ENCODE measurements at regions not wholly inside any gene's neighbourhood (a gene's known extent, or its start where the extent isn't known, plus 50 kb on each side); places are given as distances from the start of the nearest gene placed in this dataset.

DNA sequence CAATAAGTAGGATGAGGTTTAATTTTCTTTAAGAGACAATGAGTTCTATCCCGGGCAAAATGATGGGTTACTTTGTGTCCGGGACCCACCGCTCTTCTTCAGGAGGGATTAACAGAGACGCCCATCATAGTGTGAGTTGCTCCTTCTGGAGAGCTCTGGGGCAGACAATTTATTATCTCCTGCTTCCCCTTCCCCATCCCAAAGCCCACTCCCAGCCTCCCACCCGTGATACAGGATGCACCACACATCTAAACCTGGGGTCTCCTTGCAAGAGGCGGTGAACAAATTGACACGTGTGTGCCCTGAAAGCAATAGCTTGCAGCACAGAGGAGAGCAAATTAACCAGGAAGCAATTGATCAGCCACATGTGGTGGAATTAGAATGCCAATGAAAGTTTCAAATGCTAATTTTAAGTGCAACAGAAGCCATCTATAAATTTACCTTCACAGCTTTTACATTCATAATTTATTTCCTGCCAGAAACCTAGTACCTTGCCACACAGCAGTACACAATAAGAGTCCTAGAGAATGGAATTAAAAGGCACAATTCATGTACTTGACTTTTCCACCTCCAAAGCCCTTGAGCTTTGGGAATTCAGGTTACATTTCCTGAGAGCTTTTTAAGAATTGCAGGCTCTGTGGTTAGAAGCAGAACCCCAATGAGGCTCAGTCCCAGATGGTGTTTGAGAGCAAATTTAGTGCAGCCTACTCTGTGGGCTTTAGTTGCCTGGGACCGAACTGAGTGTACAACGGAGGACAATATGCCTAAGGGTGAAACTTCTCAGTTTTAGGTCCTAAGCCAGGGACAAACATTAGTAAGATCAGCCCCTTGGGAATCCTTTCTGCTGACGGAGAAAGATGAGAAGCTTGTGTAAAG is 399.6 kb downstream of the MED10 start (continued):
- TF ChIP-seq, protein P1, sequence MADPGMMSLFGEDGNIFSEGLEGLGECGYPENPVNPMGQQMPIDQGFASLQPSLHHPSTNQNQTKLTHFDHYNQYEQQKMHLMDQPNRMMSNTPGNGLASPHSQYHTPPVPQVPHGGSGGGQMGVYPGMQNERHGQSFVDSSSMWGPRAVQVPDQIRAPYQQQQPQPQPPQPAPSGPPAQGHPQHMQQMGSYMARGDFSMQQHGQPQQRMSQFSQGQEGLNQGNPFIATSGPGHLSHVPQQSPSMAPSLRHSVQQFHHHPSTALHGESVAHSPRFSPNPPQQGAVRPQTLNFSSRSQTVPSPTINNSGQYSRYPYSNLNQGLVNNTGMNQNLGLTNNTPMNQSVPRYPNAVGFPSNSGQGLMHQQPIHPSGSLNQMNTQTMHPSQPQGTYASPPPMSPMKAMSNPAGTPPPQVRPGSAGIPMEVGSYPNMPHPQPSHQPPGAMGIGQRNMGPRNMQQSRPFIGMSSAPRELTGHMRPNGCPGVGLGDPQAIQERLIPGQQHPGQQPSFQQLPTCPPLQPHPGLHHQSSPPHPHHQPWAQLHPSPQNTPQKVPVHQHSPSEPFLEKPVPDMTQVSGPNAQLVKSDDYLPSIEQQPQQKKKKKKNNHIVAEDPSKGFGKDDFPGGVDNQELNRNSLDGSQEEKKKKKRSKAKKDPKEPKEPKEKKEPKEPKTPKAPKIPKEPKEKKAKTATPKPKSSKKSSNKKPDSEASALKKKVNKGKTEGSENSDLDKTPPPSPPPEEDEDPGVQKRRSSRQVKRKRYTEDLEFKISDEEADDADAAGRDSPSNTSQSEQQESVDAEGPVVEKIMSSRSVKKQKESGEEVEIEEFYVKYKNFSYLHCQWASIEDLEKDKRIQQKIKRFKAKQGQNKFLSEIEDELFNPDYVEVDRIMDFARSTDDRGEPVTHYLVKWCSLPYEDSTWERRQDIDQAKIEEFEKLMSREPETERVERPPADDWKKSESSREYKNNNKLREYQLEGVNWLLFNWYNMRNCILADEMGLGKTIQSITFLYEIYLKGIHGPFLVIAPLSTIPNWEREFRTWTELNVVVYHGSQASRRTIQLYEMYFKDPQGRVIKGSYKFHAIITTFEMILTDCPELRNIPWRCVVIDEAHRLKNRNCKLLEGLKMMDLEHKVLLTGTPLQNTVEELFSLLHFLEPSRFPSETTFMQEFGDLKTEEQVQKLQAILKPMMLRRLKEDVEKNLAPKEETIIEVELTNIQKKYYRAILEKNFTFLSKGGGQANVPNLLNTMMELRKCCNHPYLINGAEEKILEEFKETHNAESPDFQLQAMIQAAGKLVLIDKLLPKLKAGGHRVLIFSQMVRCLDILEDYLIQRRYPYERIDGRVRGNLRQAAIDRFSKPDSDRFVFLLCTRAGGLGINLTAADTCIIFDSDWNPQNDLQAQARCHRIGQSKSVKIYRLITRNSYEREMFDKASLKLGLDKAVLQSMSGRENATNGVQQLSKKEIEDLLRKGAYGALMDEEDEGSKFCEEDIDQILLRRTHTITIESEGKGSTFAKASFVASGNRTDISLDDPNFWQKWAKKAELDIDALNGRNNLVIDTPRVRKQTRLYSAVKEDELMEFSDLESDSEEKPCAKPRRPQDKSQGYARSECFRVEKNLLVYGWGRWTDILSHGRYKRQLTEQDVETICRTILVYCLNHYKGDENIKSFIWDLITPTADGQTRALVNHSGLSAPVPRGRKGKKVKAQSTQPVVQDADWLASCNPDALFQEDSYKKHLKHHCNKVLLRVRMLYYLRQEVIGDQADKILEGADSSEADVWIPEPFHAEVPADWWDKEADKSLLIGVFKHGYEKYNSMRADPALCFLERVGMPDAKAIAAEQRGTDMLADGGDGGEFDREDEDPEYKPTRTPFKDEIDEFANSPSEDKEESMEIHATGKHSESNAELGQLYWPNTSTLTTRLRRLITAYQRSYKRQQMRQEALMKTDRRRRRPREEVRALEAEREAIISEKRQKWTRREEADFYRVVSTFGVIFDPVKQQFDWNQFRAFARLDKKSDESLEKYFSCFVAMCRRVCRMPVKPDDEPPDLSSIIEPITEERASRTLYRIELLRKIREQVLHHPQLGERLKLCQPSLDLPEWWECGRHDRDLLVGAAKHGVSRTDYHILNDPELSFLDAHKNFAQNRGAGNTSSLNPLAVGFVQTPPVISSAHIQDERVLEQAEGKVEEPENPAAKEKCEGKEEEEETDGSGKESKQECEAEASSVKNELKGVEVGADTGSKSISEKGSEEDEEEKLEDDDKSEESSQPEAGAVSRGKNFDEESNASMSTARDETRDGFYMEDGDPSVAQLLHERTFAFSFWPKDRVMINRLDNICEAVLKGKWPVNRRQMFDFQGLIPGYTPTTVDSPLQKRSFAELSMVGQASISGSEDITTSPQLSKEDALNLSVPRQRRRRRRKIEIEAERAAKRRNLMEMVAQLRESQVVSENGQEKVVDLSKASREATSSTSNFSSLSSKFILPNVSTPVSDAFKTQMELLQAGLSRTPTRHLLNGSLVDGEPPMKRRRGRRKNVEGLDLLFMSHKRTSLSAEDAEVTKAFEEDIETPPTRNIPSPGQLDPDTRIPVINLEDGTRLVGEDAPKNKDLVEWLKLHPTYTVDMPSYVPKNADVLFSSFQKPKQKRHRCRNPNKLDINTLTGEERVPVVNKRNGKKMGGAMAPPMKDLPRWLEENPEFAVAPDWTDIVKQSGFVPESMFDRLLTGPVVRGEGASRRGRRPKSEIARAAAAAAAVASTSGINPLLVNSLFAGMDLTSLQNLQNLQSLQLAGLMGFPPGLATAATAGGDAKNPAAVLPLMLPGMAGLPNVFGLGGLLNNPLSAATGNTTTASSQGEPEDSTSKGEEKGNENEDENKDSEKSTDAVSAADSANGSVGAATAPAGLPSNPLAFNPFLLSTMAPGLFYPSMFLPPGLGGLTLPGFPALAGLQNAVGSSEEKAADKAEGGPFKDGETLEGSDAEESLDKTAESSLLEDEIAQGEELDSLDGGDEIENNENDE (IDR thresholded peaks at IDR 0.05; ENCODE audit: insufficient replicate concordance, low read length): no peak

Measured in H1 (cell line).